HG03039 (cell line): ENCODE measurements at regions not wholly inside any gene's neighbourhood (a gene's known extent, or its start where the extent isn't known, plus 50 kb on each side); places are given as distances from the start of the nearest gene placed in this dataset.
"Not testable (repeated sequence)": the region's sequence is repeated elsewhere in the genome, so short reads cannot be mapped to it uniquely, and the experiment has no call there.

Experiments
- ATAC-seq: cut with Tn5 transposase; IDR thresholded peaks from one replicate; pipeline ENCODE4 v1.9.1; 2021; ENCODE audit warnings: mild to moderate bottlenecking, moderate library complexity; ENCODE audit not compliant: unreplicated experiment

GRCh38 chr5:83889971-83890745, 169.5 kb upstream of the HAPLN1 start:
- ATAC-seq = no peak

DNA sequence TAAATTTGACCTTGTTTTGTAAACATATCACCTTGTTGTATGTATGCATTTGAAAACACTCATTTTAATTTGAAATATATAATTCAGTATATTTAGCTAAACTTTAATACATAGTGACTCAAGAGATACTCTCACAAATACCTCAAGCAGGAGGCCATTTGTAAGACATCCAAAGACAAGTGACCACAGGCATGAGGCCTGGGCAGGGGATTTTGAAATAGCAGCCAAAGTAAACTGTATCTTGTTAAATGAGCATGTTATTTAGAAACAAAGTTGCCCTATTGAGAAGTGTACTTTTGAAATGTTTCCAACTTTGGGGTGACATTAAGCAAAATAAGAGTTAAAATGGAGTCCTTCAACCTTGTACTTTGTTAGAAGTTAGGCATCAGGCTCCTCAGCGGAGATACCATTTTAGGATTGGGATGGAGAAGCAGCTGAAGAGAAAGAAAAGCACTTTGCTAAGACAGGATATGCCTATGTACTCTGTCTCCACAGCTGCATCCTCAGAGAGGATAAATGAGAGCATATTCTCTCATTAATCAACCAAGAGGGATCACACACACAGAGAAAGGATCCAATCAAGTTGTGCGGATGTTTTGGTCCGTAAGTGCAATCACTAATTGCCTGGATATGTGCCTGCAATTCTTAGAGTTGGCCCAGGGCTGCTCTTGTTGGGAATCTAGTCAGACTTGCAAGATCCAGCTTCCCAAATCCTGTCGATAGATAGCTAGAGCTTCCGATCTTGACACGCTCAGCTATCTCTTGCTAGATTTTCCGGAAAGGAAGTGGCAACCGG, 157.5 kb upstream of the HAPLN1 start:
- ATAC-seq = no peak

DNA sequence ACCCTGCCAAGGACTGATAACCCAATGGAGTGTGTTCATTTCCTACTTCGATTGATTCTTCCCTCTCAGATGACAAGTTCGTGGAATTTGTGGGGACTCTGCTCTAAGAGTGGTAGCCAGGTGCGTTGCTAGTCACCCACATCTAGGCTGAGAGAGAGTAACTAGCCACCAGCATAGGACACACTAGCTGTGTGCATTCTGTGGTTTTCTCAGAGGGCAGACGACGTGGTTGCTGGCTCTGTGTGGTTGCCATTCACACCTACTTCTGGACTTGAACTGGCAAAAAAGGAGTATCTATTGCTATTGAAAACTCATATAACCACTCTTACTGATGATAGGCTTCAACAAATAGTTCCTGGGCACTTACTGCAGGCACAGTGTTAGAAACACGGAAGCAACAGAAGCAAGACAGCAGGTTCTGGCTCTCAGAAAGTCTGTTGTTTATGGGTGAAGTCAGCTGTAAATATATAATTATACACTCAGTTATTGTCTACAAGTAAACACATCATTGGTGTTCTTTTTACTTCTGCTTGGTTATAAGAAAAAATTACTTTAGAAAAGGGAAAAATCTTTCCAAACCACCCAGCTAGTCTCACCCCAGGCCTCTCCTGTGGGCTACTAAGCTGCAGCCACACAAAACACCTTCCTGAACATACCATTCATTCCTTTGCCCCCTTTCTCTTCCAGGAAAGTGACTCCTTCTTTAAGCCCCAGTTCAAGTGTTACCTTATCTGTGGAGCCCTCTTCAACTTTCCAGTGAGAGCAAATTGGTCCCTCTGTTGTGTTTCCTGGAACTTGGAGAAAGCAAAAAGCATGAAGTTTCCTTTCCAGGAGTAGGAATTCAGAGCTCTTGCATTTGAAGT, 151.1 kb upstream of the HAPLN1 start:
- ATAC-seq = no peak

DNA sequence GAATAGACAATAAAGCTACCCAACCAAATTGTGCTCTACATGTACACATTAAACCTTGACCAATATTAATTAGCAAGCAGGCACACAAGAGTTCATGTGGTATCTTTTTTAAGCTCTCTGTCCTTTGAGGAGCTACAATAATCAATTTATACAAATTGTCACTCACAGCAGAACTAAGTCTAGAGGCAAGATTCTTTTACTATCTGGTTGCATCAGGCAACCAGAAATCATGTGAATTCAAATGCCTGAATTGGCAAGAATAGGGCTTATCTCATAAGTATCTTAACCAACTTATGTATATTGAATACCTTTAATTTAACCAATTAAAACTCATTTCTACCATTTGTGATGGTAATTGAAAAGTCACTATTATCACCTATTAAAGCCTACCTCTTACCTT, 145.5 kb upstream of the HAPLN1 start:
- ATAC-seq = no peak

DNA sequence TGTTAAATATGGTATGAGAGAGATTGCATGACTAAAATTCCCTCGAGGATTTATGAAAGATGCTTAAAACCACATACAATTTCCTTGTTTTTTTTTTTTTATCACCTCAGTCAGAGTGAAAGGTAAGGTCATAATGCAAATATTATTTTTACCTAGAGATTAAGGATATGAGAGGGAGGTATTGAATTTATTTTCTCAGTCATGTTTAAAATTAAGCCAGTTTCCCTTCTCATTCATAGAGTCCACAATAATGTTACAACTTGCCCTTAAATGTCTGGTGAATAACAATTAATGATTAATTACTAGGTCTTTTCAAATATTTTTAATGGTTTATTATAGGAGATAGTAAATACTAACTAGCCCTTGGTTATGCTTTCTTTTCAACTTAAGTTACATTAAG, 144.9 kb upstream of the HAPLN1 start:
- ATAC-seq = no peak

- ATAC-seq = peak; percentile 60
These were observed 144.0 kb upstream of the HAPLN1 start for GRCh38 chr5:83864652-83865051.

DNA sequence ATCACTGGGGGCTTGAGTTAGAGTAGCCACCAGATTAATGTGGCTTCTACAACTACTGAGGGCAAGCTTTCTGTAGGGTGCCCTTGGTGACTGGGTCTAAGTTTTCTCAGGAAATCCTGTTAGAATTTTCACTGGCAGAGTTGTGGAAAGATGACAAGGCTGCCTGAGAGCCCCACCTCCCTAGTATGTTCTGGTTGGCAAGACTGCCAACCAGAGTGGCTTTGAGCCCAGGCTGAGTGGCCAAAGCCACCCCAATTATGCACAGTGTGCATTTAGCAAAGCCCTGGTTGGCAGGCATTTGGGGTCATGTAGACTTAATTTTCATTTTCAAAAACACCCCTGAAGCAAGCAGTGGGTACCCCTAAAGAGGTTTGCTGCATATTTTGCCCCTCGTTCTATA, 136.7 kb upstream of the HAPLN1 start:
- no peak for ATAC-seq

DNA sequence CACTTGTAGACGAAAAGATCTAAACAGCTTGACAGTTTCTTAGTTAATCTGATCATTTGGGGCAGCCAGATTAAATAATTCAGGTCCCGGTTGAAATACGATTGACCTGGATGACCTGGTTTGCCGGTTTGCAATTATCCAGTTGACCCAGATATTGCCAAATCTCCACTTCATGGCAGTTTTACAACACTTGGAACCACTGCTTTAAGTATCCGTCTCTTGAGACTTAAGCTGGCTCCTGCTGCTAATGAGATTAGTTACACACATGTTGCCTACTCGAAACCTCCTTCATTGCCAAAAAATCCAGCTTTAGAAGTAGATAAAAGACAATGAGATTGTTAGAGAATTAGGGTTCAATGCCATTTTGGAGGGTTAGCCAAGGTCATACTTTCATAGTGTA, 136.2 kb upstream of the HAPLN1 start:
- ATAC-seq = no peak

GRCh38 chr5:83850412-83850811, 129.8 kb upstream of the HAPLN1 start:
- ATAC-seq = not testable (repeated sequence)

DNA sequence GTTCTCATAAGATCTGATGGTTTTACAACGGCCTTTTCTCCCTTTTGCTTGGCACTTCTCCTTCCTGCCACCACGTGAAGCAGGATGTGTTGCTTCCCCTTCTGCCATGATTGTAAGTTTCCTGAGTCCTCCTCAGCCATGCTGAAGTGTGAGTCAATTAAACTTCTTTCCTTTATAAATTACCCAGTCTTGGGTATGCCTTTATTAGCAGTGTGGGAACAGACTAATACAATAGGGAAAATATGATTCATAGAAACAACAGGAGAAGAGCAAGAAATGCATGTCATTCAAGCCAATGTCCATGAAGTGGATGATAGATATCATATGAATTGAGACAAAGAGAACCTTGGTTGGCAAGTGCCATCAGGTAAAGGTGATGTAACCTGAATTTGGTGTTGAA, 128.3 kb upstream of the HAPLN1 start:
- ATAC-seq = no peak

DNA sequence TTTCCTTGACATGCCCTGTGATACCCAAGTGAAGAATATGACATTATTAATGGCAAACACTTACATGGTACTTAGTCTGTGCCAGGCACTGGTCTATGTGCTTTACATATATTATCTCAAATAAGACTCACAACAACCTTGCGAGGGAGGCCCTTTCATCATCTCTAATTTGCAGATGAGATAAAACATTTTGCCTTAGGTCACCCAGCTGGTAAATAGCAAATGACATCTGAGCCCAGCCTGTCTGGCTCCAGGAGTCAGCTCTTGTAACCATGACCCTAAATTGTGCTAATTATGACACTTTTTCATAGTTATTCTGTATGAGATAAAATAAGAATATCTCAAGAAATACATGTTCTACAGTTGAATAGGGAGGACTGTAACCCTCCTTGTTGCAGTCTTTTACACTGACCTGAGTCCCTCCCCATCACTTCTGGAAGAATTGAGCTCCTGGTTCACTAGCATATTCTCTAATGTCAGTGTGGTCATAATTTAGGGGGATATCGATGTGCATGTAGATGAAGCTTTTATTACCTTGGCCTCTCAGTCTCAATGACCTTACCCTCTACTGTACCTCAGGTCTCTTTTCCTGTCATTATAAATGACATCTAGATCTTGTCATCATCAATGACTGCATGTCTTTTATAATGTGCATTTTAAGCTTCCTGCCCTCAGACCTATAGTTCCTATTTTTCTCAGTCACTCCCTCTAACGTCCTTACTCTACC, 126.1 kb upstream of the HAPLN1 start:
- ATAC-seq = no peak

DNA sequence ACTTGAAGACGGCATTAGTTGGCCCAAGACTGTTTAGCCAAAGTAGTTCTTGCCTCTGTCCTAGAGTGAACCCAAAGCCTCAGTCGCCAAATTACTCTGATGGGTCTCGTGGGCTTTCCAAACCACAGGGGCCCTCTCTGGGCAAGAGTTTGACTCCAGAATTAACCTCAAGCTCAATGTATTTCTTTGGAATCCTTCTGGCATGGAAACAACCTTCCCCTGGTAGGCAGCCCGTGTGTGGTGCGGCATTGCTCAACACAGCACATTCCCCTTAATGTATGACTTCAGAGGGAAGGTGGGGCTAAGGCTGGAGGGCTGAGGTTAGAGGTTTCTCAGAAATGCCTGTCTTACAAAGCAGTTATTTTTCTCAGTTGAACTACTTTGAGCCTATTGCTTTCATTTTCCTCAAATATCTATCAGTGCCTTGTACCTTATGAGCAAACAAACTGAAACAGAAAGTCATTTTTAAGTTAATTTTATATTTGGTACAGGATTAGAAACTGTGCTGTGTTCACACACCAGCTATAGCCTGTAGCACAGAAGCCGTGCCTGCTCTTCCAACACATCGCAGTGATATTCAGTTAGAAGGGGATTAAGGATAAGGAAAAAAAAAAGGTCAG, 123.9 kb upstream of the HAPLN1 start:
- peak; percentile 99 for ATAC-seq

DNA sequence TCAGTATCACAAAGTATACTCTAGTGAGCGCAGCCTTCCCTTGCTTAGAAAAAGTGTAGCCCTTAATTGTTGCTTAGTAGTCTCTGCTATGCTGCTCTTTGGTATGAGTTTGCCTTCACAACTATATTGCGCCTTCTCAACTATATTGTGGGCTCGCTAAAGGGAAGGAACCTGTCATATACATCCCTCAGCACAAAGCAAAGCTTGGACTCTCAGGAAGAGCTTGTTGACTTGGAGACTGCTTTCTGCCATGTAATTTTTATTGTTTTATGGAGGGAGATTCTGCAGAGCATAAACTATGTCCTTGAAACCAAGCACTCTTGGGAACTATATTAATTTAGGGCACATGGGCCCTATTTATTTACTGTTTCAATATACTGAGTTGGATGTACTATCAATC, 119.1 kb upstream of the HAPLN1 start:
- ATAC-seq = no peak

DNA sequence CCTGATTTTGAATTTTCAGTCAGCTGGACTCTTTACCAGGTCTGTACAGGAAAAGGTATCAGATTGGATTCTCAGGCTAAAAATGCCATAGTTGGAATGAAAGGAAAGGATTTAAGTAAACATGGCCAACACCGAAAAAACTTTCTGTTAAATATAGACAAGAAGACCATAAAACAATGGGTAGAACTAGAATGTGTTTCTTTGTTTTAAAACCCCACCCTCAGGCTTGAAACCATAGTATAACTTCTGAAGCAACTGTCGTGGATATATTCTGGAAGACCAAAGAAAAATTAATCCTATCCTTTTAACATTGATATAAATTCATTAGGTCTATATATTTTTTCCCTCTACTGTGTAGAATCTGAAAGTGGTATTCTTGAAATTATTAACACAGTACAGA, 118.6 kb upstream of the HAPLN1 start:
- no peak for ATAC-seq

DNA sequence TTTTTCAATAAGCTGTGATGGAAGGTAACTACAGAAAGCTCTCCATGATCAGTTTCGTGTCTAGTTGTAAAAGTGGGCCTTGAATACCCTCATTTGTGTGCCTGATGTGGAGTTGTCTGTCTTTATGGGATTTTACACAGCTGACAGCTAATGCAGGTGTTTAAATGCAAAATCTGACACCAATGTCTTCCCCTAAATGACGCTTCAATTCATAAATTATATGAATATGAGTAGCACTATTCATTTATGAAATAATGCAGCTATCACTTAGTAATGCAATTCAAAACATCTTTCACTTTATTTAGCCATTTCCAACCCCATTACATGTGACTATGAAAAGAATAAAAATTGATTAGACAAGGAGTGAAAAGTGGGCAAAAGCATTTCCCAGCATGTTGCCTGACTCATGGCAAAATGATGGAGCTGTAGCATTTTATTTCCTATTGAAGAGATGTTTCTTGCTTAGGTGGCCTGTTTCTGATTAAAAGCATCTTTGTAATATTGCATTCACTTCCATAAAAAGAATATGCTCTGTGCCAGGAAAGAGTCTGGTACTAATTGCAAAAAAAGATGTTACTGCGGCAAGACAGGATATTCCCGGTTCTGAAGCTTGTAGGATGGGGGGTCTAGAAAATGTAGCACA, 116.7 kb upstream of the HAPLN1 start:
- no peak for ATAC-seq

DNA sequence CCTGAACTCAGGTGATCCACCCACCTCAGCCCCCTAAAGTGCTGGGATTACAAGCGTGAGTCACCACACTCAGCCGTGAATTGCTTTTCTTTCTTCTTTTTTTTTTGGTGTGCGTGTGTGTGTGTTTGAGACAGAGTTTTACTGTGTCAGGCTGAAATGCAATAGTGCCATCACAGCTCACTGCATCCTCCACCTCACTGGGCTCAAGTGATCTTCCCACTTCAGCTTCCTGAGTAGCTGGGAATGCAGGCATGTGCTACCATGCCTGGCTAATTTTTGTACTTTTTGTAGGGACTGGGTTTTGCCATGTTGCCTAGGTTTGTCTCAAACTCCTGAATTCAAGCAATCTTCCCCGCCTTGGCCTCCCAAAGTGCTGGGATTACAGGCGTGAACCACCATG, 113.7 kb upstream of the HAPLN1 start:
- no peak for ATAC-seq

DNA sequence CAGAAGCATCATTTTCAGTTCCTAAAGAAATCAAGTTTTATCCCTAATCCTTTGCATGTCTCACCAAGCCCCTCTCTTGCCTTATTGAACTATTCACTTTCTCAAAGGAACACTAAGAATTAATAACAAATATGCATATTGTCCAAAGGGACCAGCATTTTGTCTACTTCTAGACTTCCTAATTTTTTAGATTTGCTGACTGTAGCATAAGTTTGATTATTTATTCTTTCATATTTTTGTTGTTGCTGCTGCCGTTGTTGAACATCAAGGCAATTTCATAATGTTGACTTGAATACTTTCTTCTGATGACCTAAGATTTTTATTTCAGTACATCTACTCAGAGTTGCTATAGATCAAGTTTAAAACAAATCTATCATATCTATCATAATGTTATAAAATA, 111.2 kb upstream of the HAPLN1 start:
- no peak for ATAC-seq

DNA sequence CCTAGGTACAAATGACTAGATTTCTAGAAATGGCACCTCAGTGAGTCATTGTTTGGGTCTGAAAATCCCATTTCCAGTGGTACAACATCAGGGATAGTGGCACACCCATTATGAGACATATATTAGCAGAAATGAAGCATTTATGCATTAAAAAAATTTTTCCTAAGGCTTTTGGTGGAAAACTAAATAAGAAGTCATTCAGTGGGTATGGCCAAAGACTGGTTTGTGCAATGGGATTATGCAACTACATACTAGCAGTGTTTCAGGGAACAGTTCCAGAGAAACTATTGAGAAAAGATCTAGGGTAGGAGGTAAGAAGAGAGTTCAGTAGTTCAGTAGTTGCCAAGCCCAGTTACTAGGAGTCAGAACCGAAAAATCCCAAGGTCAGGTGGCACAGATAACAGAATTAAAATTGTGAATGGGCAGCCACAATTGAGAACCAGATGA, 106.5 kb upstream of the HAPLN1 start:
- ATAC-seq = no peak

DNA sequence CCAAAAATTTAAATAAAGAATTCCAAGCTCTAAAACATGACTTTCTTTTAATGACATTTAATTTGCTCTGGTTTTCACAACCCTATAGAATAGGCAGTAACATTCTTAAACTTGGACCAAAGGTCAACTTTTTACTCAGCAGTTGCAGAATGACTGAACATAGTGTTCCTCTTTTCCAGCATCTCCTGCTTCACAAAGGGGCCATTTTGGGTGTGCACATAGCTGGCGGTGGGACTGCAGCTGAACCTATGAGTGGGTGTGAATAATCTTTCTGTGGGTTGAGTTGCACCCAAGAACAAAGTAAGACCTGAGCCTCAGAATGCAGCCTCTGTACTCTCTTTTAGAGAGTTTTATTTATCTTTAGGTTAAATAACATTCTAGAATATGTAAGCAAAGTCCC, 96.9 kb upstream of the HAPLN1 start:
- ATAC-seq = peak; percentile 87

DNA sequence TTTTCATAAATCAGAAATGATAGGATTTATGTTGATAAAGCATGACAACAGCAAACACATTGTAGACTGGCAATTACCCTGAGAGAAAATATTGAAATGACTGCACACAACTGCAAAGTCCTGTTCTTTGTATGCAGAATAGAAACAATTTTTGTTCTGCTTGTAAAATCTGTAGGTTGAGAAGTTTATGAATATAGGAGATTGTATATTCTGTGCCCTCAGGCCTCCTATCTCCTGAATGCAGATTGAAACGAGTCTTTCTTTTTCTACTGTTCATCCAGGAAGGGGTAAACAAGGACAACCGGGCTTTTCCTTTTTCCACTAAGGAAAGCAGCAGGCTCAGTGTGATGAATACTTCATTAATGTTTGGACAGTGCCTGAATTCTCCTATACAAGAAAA, 95.0 kb upstream of the HAPLN1 start:
- no peak for ATAC-seq
